ENCODE measurements at regions not wholly inside any gene's neighbourhood (a gene's known extent, or its start where the extent isn't known, plus 50 kb on each side); places are given as distances from the start of the nearest gene placed in this dataset.

- H3K36me3 ChIP-seq (ENCODE audit: control insufficient read depth in 2 of 2, insufficient read depth in 2 of 2, low read length in 2 of 2): no peaks in the 10 kb centered on the region
- H3K4me1 ChIP-seq (ENCODE audit: control insufficient read depth in 2 of 2, insufficient read depth in 2 of 2, low read length in 2 of 2): no peaks in the 10 kb centered on the region
- no peak overlapping the region for H3K4me3 ChIP-seq (ENCODE audit: low read length in 2 of 2)
- no peak overlapping the region for H3K9ac ChIP-seq (ENCODE audit: low read depth in 1 of 2, low read length in 2 of 2)
- no peak overlapping the region for H3K27ac ChIP-seq (ENCODE audit: low read depth in 2 of 2, low read length in 2 of 2)
- H3K27me3 ChIP-seq (ENCODE audit: control insufficient read depth in 2 of 2, insufficient read depth in 2 of 2, low read length in 2 of 2): no peaks in the 10 kb centered on the region
- H3K9me3 ChIP-seq (ENCODE audit: control insufficient read depth in 2 of 2, low read length in 2 of 2): no peaks in the 10 kb centered on the region
Measured at GRCh38 chr4:171007618-171008390, 805.4 kb upstream of the GALNTL6 start.

GRCh38 chr4:171002246-171002645 is 811.0 kb upstream of the GALNTL6 start:
- no peak overlapping the region for H3K4me3 ChIP-seq (ENCODE audit: low read length in 2 of 2)
- H3K27me3 ChIP-seq (ENCODE audit: control insufficient read depth in 2 of 2, insufficient read depth in 2 of 2, low read length in 2 of 2): no peaks in the 10 kb centered on the region
- H3K9ac ChIP-seq (ENCODE audit: low read depth in 1 of 2, low read length in 2 of 2): no peak overlapping the region
- no peak overlapping the region for H3K27ac ChIP-seq (ENCODE audit: low read depth in 2 of 2, low read length in 2 of 2)
- H3K9me3 ChIP-seq (ENCODE audit: control insufficient read depth in 2 of 2, low read length in 2 of 2): no peaks in the 10 kb centered on the region
- no peaks in the 10 kb centered on the region for H3K4me1 ChIP-seq (ENCODE audit: control insufficient read depth in 2 of 2, insufficient read depth in 2 of 2, low read length in 2 of 2)
- H3K36me3 ChIP-seq (ENCODE audit: control insufficient read depth in 2 of 2, insufficient read depth in 2 of 2, low read length in 2 of 2): no peaks in the 10 kb centered on the region

- H3K4me1 ChIP-seq (ENCODE audit: control insufficient read depth in 2 of 2, insufficient read depth in 2 of 2, low read length in 2 of 2): no peaks in the 10 kb centered on the region
- no peak overlapping the region for H3K9ac ChIP-seq (ENCODE audit: low read depth in 1 of 2, low read length in 2 of 2)
- no peaks in the 10 kb centered on the region for H3K27me3 ChIP-seq (ENCODE audit: control insufficient read depth in 2 of 2, insufficient read depth in 2 of 2, low read length in 2 of 2)
- no peaks in the 10 kb centered on the region for H3K36me3 ChIP-seq (ENCODE audit: control insufficient read depth in 2 of 2, insufficient read depth in 2 of 2, low read length in 2 of 2)
- peaks cover 0 to 2% of the 10 kb centered on the region in 2 donors for H3K9me3 ChIP-seq (ENCODE audit: control insufficient read depth in 2 of 2, low read length in 2 of 2)
- no peak overlapping the region for H3K27ac ChIP-seq (ENCODE audit: low read depth in 2 of 2, low read length in 2 of 2)
- H3K4me3 ChIP-seq (ENCODE audit: low read length in 2 of 2): no peak overlapping the region
Measured at GRCh38 chr4:170990989-170991589, 822.1 kb upstream of the GALNTL6 start.

GRCh38 chr4:170988446-170988845 is 824.8 kb upstream of the GALNTL6 start:
- Histone ChIP-seq H3K9me3 (ENCODE audit: control insufficient read depth in 2 of 2, low read length in 2 of 2) (peaks cover 0 to 3% of the 10 kb centered on the region in 2 donors), H3K4me1 (ENCODE audit: control insufficient read depth in 2 of 2, insufficient read depth in 2 of 2, low read length in 2 of 2) (no peaks in the 10 kb centered on the region), H3K27ac (ENCODE audit: low read depth in 2 of 2, low read length in 2 of 2) (no peak overlapping the region), H3K27me3 (ENCODE audit: control insufficient read depth in 2 of 2, insufficient read depth in 2 of 2, low read length in 2 of 2) (no peaks in the 10 kb centered on the region), H3K36me3 (ENCODE audit: control insufficient read depth in 2 of 2, insufficient read depth in 2 of 2, low read length in 2 of 2) (no peaks in the 10 kb centered on the region), H3K9ac (ENCODE audit: low read depth in 1 of 2, low read length in 2 of 2) (no peak overlapping the region), H3K4me3 (ENCODE audit: low read length in 2 of 2) (no peak overlapping the region)

GRCh38 chr4:170979736-170980135 is 833.5 kb upstream of the GALNTL6 start:
- Histone ChIP-seq H3K27ac (ENCODE audit: low read depth in 2 of 2, low read length in 2 of 2) (no peak overlapping the region), H3K36me3 (ENCODE audit: control insufficient read depth in 2 of 2, insufficient read depth in 2 of 2, low read length in 2 of 2) (no peaks in the 10 kb centered on the region), H3K27me3 (ENCODE audit: control insufficient read depth in 2 of 2, insufficient read depth in 2 of 2, low read length in 2 of 2) (no peaks in the 10 kb centered on the region), H3K4me3 (ENCODE audit: low read length in 2 of 2) (no peak overlapping the region), H3K4me1 (ENCODE audit: control insufficient read depth in 2 of 2, insufficient read depth in 2 of 2, low read length in 2 of 2) (no peaks in the 10 kb centered on the region), H3K9ac (ENCODE audit: low read depth in 1 of 2, low read length in 2 of 2) (no peak overlapping the region), H3K9me3 (ENCODE audit: control insufficient read depth in 2 of 2, low read length in 2 of 2) (no peaks in the 10 kb centered on the region)

- Histone ChIP-seq H3K9me3 (ENCODE audit: control insufficient read depth in 2 of 2, low read length in 2 of 2) (no peaks in the 10 kb centered on the region), H3K27me3 (ENCODE audit: control insufficient read depth in 2 of 2, insufficient read depth in 2 of 2, low read length in 2 of 2) (no peaks in the 10 kb centered on the region), H3K4me3 (ENCODE audit: low read length in 2 of 2) (no peak overlapping the region), H3K4me1 (ENCODE audit: control insufficient read depth in 2 of 2, insufficient read depth in 2 of 2, low read length in 2 of 2) (no peaks in the 10 kb centered on the region), H3K36me3 (ENCODE audit: control insufficient read depth in 2 of 2, insufficient read depth in 2 of 2, low read length in 2 of 2) (no peaks in the 10 kb centered on the region), H3K27ac (ENCODE audit: low read depth in 2 of 2, low read length in 2 of 2) (no peak overlapping the region), H3K9ac (ENCODE audit: low read depth in 1 of 2, low read length in 2 of 2) (no peak overlapping the region)
Measured at GRCh38 chr4:170978990-170979389, 834.2 kb upstream of the GALNTL6 start.

- H3K9me3 ChIP-seq (ENCODE audit: control insufficient read depth in 2 of 2, low read length in 2 of 2): no peaks in the 10 kb centered on the region
- no peaks in the 10 kb centered on the region for H3K4me1 ChIP-seq (ENCODE audit: control insufficient read depth in 2 of 2, insufficient read depth in 2 of 2, low read length in 2 of 2)
- no peaks in the 10 kb centered on the region for H3K27me3 ChIP-seq (ENCODE audit: control insufficient read depth in 2 of 2, insufficient read depth in 2 of 2, low read length in 2 of 2)
- H3K9ac ChIP-seq (ENCODE audit: low read depth in 1 of 2, low read length in 2 of 2): no peak overlapping the region
- H3K27ac ChIP-seq (ENCODE audit: low read depth in 2 of 2, low read length in 2 of 2): no peak overlapping the region
- H3K4me3 ChIP-seq (ENCODE audit: low read length in 2 of 2): no peak overlapping the region
- H3K36me3 ChIP-seq (ENCODE audit: control insufficient read depth in 2 of 2, insufficient read depth in 2 of 2, low read length in 2 of 2): no peaks in the 10 kb centered on the region
Measured at GRCh38 chr4:170949084-170949483, 859.3 kb upstream of the AADAT start.

- Histone ChIP-seq H3K4me3 (ENCODE audit: low read length in 2 of 2) (no peak overlapping the region), H3K4me1 (ENCODE audit: control insufficient read depth in 2 of 2, insufficient read depth in 2 of 2, low read length in 2 of 2) (no peaks in the 10 kb centered on the region), H3K36me3 (ENCODE audit: control insufficient read depth in 2 of 2, insufficient read depth in 2 of 2, low read length in 2 of 2) (no peaks in the 10 kb centered on the region), H3K27me3 (ENCODE audit: control insufficient read depth in 2 of 2, insufficient read depth in 2 of 2, low read length in 2 of 2) (no peaks in the 10 kb centered on the region), H3K27ac (ENCODE audit: low read depth in 2 of 2, low read length in 2 of 2) (no peak overlapping the region), H3K9me3 (ENCODE audit: control insufficient read depth in 2 of 2, low read length in 2 of 2) (peaks cover 0 to 2% of the 10 kb centered on the region in 2 donors), H3K9ac (ENCODE audit: low read depth in 1 of 2, low read length in 2 of 2) (no peak overlapping the region)
Measured at GRCh38 chr4:170940043-170940724, 850.4 kb upstream of the AADAT start.

- Histone ChIP-seq H3K4me3 (ENCODE audit: low read length in 2 of 2) (no peak overlapping the region), H3K9ac (ENCODE audit: low read depth in 1 of 2, low read length in 2 of 2) (no peak overlapping the region), H3K27me3 (ENCODE audit: control insufficient read depth in 2 of 2, insufficient read depth in 2 of 2, low read length in 2 of 2) (no peaks in the 10 kb centered on the region), H3K4me1 (ENCODE audit: control insufficient read depth in 2 of 2, insufficient read depth in 2 of 2, low read length in 2 of 2) (no peaks in the 10 kb centered on the region), H3K9me3 (ENCODE audit: control insufficient read depth in 2 of 2, low read length in 2 of 2) (peaks cover 0 to 2% of the 10 kb centered on the region in 2 donors), H3K27ac (ENCODE audit: low read depth in 2 of 2, low read length in 2 of 2) (no peak overlapping the region), H3K36me3 (ENCODE audit: control insufficient read depth in 2 of 2, insufficient read depth in 2 of 2, low read length in 2 of 2) (no peaks in the 10 kb centered on the region)
Measured at GRCh38 chr4:170938588-170938987, 848.8 kb upstream of the AADAT start.

- no peak overlapping the region for H3K4me3 ChIP-seq (ENCODE audit: low read length in 2 of 2)
- no peaks in the 10 kb centered on the region for H3K27me3 ChIP-seq (ENCODE audit: control insufficient read depth in 2 of 2, insufficient read depth in 2 of 2, low read length in 2 of 2)
- no peaks in the 10 kb centered on the region for H3K4me1 ChIP-seq (ENCODE audit: control insufficient read depth in 2 of 2, insufficient read depth in 2 of 2, low read length in 2 of 2)
- no peaks in the 10 kb centered on the region for H3K9me3 ChIP-seq (ENCODE audit: control insufficient read depth in 2 of 2, low read length in 2 of 2)
- no peak overlapping the region for H3K27ac ChIP-seq (ENCODE audit: low read depth in 2 of 2, low read length in 2 of 2)
- H3K9ac ChIP-seq (ENCODE audit: low read depth in 1 of 2, low read length in 2 of 2): no peak overlapping the region
- H3K36me3 ChIP-seq (ENCODE audit: control insufficient read depth in 2 of 2, insufficient read depth in 2 of 2, low read length in 2 of 2): no peaks in the 10 kb centered on the region
Measured at GRCh38 chr4:170931321-170931720, 841.6 kb upstream of the AADAT start.

All from mucosa of rectum (tissue), 2 donors.